HepG2 (cell line): ENCODE measurements at regions not wholly inside any gene's neighbourhood (a gene's known extent, or its start where the extent isn't known, plus 50 kb on each side); places are given as distances from the start of the nearest gene placed in this dataset.

Experiments used
- AKAP8 ChIP-seq: sonication (generic); formaldehyde crosslinking; IDR thresholded peaks from 2 replicates; pipeline ENCODE4 v1.5.1; 2020; ENCODE audit warnings: mild to moderate bottlenecking, missing genetic modification reagents
- ARID3A ChIP-seq: IDR thresholded peaks from 2 replicates; pipeline ENCODE4 v1.6.1; 2012; ENCODE audit warnings: low read depth, low read length, improper control_type of control experiment
- ASH2L ChIP-seq: fragments of 300-600, 200-600 bp; sonication (generic); IDR thresholded peaks from 2 replicates; pipeline ENCODE4 v1.7.0; 2017; ENCODE audit warnings: low read depth, mild to moderate bottlenecking, moderate library complexity, mixed read lengths, low read length; ENCODE audit not compliant: insufficient read length
- BATF2 ChIP-seq: sonication (generic); formaldehyde crosslinking; IDR thresholded peaks from 2 replicates; pipeline ENCODE4 v1.8.0; 2022; ENCODE audit warnings: mild to moderate bottlenecking, missing genetic modification reagents, moderate library complexity
- CHD4 ChIP-seq: fragments of 200-600 bp; sonication (generic); IDR thresholded peaks from 2 replicates; pipeline ENCODE4 v1.7.0; 2017; ENCODE audit warnings: mild to moderate bottlenecking, low read length, borderline replicate concordance
- FOSL1 ChIP-seq: sonication (generic); formaldehyde crosslinking; IDR thresholded peaks from 2 replicates; pipeline ENCODE4 v1.9.0; 2021; ENCODE audit warnings: missing genetic modification reagents, borderline replicate concordance
- FOXO1 ChIP-seq: sonication (generic); formaldehyde crosslinking; IDR thresholded peaks from 2 replicates; pipeline ENCODE4 v1.4.0; 2020; ENCODE audit warnings: missing genetic modification reagents
- JDP2 ChIP-seq: sonication (generic); formaldehyde crosslinking; IDR thresholded peaks from 2 replicates; pipeline ENCODE4 v1.8.1; 2022; ENCODE audit warnings: missing genetic modification reagents, borderline replicate concordance
- JUND ChIP-seq: sonication (generic); formaldehyde crosslinking; IDR thresholded peaks from 2 replicates; pipeline ENCODE4 v1.8.0; 2022; ENCODE audit warnings: mild to moderate bottlenecking, missing genetic modification reagents
- KDM5B ChIP-seq: sonication (generic); formaldehyde crosslinking; IDR thresholded peaks from 2 replicates; pipeline ENCODE4 v1.4.0; 2020; ENCODE audit warnings: missing genetic modification reagents, mild to moderate bottlenecking, borderline replicate concordance
- MED1 ChIP-seq: sonication (generic); formaldehyde crosslinking; IDR thresholded peaks from 2 replicates; pipeline ENCODE4 v1.4.0; 2020; ENCODE audit warnings: missing genetic modification reagents
- NCOA5 ChIP-seq: sonication (generic); formaldehyde crosslinking; IDR thresholded peaks from 2 replicates; pipeline ENCODE4 v1.4.0; 2020; ENCODE audit warnings: missing genetic modification reagents
- NFIC ChIP-seq: IDR thresholded peaks from 2 replicates; pipeline ENCODE4 v1.6.1; 2012; ENCODE audit warnings: mild to moderate bottlenecking, low read length, inconsistent platforms
- POGK ChIP-seq: sonication (generic); formaldehyde crosslinking; conservative IDR thresholded peaks from 2 replicates; pipeline ENCODE4 v1.8.0; 2022; ENCODE audit warnings: mild to moderate bottlenecking, moderate library complexity, missing genetic modification reagents
- RXRB ChIP-seq: IDR thresholded peaks from 2 replicates; pipeline ENCODE4 v1.6.1; 2016; ENCODE audit warnings: borderline replicate concordance, missing genetic modification reagents, missing compliant biosample characterization
- SRSF4 ChIP-seq: fragments of 200-400 bp; formaldehyde crosslinking; IDR thresholded peaks from one replicate; pipeline ENCODE4 v1.6.1; 2018; ENCODE audit warnings: mild to moderate bottlenecking, low read depth, low read length, moderate library complexity; ENCODE audit not compliant: poor library complexity, severe bottlenecking
- TCF7 ChIP-seq: sonication (generic); IDR thresholded peaks from 2 replicates; pipeline ENCODE4 v1.6.1; 2016; ENCODE audit warnings: antibody characterized with exemption, low read depth
- ZBTB33 ChIP-seq: sonication (generic); formaldehyde crosslinking; IDR thresholded peaks from 2 replicates; pipeline ENCODE4 v1.4.0; 2020; ENCODE audit warnings: missing genetic modification reagents
- ZKSCAN1 ChIP-seq: fragments of 150-350 bp; IDR thresholded peaks from 2 replicates; pipeline ENCODE4 v1.6.1; 2014; ENCODE audit warnings: low read length
- ZMYM2 ChIP-seq: sonication (generic); formaldehyde crosslinking; IDR thresholded peaks from 2 replicates; pipeline ENCODE4 v1.8.0; 2022; ENCODE audit warnings: mild to moderate bottlenecking, missing genetic modification reagents
- ZMYM4 ChIP-seq: sonication (generic); formaldehyde crosslinking; IDR thresholded peaks from 2 replicates; pipeline ENCODE4 v1.8.1; 2023; ENCODE audit warnings: mild to moderate bottlenecking, missing genetic modification reagents
- ZNF124 ChIP-seq: sonication (generic); formaldehyde crosslinking; IDR thresholded peaks from 2 replicates; pipeline ENCODE4 v1.4.0; 2020; ENCODE audit warnings: missing genetic modification reagents
- ZNF33B ChIP-seq: sonication (generic); formaldehyde crosslinking; IDR thresholded peaks from 2 replicates; pipeline ENCODE4 v1.5.1; 2020; ENCODE audit warnings: mild to moderate bottlenecking, missing genetic modification reagents
- ZNF431 ChIP-seq: sonication (generic); formaldehyde crosslinking; IDR thresholded peaks from 2 replicates; pipeline ENCODE4 v1.9.0; 2022; ENCODE audit warnings: missing genetic modification reagents, low read depth, mild to moderate bottlenecking, borderline replicate concordance
- ZNF569 ChIP-seq: sonication (generic); formaldehyde crosslinking; IDR thresholded peaks from 2 replicates; pipeline ENCODE4 v1.5.0; 2020; ENCODE audit warnings: mild to moderate bottlenecking, missing genetic modification reagents, moderate library complexity, borderline replicate concordance
- ZNF720 ChIP-seq: sonication (generic); formaldehyde crosslinking; IDR thresholded peaks from 2 replicates; pipeline ENCODE4 v1.4.0; 2020; ENCODE audit warnings: missing genetic modification reagents
- ZNF761 ChIP-seq: sonication (generic); formaldehyde crosslinking; conservative IDR thresholded peaks from 2 replicates; pipeline ENCODE4 v1.4.0; 2020; ENCODE audit warnings: mild to moderate bottlenecking, missing genetic modification reagents

- TF ChIP-seq ARID3A = peak; percentile 69; the same call in 1 of the 2 replicates
- TF ChIP-seq RXRB (CRISPR knock-in tag) = peak; percentile 63; the same call in 1 of the 2 replicates
- no peak for TF ChIP-seq JDP2 (CRISPR knock-in tag)
- TF ChIP-seq ZMYM2 = no peak
- TF ChIP-seq SRSF4 = no peak
- TF ChIP-seq ZNF761 (CRISPR knock-in tag) = no peak
- TF ChIP-seq TCF7 = peak; percentile 26; the same call in 1 of the 2 replicates
- TF ChIP-seq ZNF720 (CRISPR knock-in tag) = no peak
- no peak for TF ChIP-seq NCOA5 (CRISPR knock-in tag)
- 0 out of 2 replicates have a peak, but pooled peaks have one; percentile 48 for TF ChIP-seq CHD4
- TF ChIP-seq MED1 (CRISPR knock-in tag) = peak; percentile 57; the same call in 1 of the 2 replicates
- TF ChIP-seq FOXO1 = peak; percentile 36; the same call in 1 of the 2 replicates
- TF ChIP-seq POGK = no peak
- TF ChIP-seq ASH2L = no peak
- no peak for TF ChIP-seq BATF2 (CRISPR knock-in tag)
- TF ChIP-seq ZMYM4 (CRISPR knock-in tag) = peak; percentile 77
- no peak for TF ChIP-seq ZBTB33 (CRISPR knock-in tag)
- TF ChIP-seq JUND (CRISPR knock-in tag) = peak; percentile 87
- peak; percentile 91 for TF ChIP-seq FOSL1
- no peak for TF ChIP-seq ZNF124 (CRISPR knock-in tag)
- TF ChIP-seq ZNF569 (CRISPR knock-in tag) = no peak
- no peak for TF ChIP-seq AKAP8
- TF ChIP-seq ZNF431 (CRISPR knock-in tag) = 0 out of 2 replicates have a peak, but pooled peaks have one; percentile 26
- TF ChIP-seq ZKSCAN1 = no peak
- TF ChIP-seq KDM5B (CRISPR knock-in tag) = no peak
- TF ChIP-seq ZNF33B (CRISPR knock-in tag) = no peak
- TF ChIP-seq NFIC = peak; percentile 45; the same call in 1 of the 2 replicates
These were observed 178.5 kb upstream of the GUCY1A2 start (continued) for GRCh38 chr11:107196732-107197131.
